Astrocyte of the hippocampus (primary cell): ENCODE measurements at regions not wholly inside any gene's neighbourhood (a gene's known extent, or its start where the extent isn't known, plus 50 kb on each side); places are given as distances from the start of the nearest gene placed in this dataset.
"Not testable (repeated sequence)": the region's sequence is repeated elsewhere in the genome, so short reads cannot be mapped to it uniquely, and the experiment has no call there.

Experiments
- DNase-seq: peaks from one replicate; pipeline ENCODE4 v3.0.0; 2011; ENCODE audit warnings: low read depth, low spot score

GRCh38 chr7:125847055-125847454 lies 917.4 kb upstream of the POT1 start:
- DNase-seq: no peak

- DNase-seq: no peak
Observed at GRCh38 chr7:125845686-125846085, 916.1 kb upstream of the POT1 start.

GRCh38 chr7:125834421-125834820 lies 904.8 kb upstream of the POT1 start:
- DNase-seq: no peak

GRCh38 chr7:125833839-125834238 lies 904.2 kb upstream of the POT1 start:
- no peak for DNase-seq

GRCh38 chr7:125830743-125831142 lies 901.1 kb upstream of the POT1 start:
- DNase-seq: no peak

- peak; percentile 59 for DNase-seq
Observed at GRCh38 chr7:125828153-125828700, 898.6 kb upstream of the POT1 start.

- no peak for DNase-seq
Observed at GRCh38 chr7:125823538-125823937, 893.9 kb upstream of the POT1 start.

- no peak for DNase-seq
Observed at GRCh38 chr7:125820495-125820894, 890.9 kb upstream of the POT1 start.

- DNase-seq: no peak
Observed at GRCh38 chr7:125814100-125814499, 884.5 kb upstream of the POT1 start.

- DNase-seq: not testable (repeated sequence)
Observed at GRCh38 chr7:125806491-125806890, 876.9 kb upstream of the POT1 start.

- no peak for DNase-seq
Observed at GRCh38 chr7:125804273-125804672, 874.6 kb upstream of the POT1 start.

- no peak for DNase-seq
Observed at GRCh38 chr7:125780153-125780552, 850.5 kb upstream of the POT1 start.

GRCh38 chr7:125775317-125775716 lies 845.7 kb upstream of the POT1 start:
- DNase-seq: no peak

- no peak for DNase-seq
Observed at GRCh38 chr7:125773113-125773785, 843.6 kb upstream of the POT1 start.

- DNase-seq: no peak
Observed at GRCh38 chr7:125747966-125748365, 818.3 kb upstream of the POT1 start.

GRCh38 chr7:125746510-125746909 lies 816.9 kb upstream of the POT1 start:
- no peak for DNase-seq

- no peak for DNase-seq
Observed at GRCh38 chr7:125727215-125727614, 797.6 kb upstream of the POT1 start.

- no peak for DNase-seq
Observed at GRCh38 chr7:125695626-125696025, 766.0 kb upstream of the POT1 start.

- no peak for DNase-seq
Observed at GRCh38 chr7:125683156-125683555, 753.5 kb upstream of the POT1 start.

- no peak for DNase-seq
Observed at GRCh38 chr7:125681508-125681907, 751.9 kb upstream of the POT1 start.

GRCh38 chr7:125678771-125679170 lies 749.1 kb upstream of the POT1 start:
- no peak for DNase-seq

GRCh38 chr7:125675640-125676039 lies 746.0 kb upstream of the POT1 start:
- DNase-seq: no peak

- no peak for DNase-seq
Observed at GRCh38 chr7:125675169-125675568, 745.5 kb upstream of the POT1 start.
